NCI-H345 (cell line): ENCODE measurements at regions not wholly inside any gene's neighbourhood (a gene's known extent, or its start where the extent isn't known, plus 50 kb on each side); places are given as distances from the start of the nearest gene placed in this dataset.
"Not testable (repeated sequence)": the region's sequence is repeated elsewhere in the genome, so short reads cannot be mapped to it uniquely, and the experiment has no call there.

ENCODE experiments used
- DNase-seq: peaks from one replicate; lab custom pipeline; 2025; lab: John Stamatoyannopoulos, UW

DNA sequence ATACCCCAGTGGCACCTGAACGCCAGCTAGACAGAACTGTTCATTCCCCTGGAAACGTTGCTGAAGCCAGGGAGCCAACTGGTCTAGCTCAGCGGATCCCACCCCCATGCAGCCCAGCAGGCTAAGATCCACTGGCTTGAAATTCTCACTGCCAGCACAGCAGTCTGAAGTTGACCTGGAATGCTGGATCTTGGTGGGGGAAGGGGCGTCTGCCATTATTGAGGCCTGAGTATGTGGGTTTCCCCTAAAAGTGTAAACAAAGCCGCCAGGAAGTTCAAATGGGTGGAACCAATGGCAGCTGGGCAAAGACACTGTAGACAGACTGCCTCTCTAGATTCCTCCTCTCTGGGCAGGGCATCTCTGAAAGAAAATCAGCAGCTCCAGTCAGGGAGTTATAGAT is 213.0 kb downstream of the NKX6-1 start:
- no peak for DNase-seq

DNA sequence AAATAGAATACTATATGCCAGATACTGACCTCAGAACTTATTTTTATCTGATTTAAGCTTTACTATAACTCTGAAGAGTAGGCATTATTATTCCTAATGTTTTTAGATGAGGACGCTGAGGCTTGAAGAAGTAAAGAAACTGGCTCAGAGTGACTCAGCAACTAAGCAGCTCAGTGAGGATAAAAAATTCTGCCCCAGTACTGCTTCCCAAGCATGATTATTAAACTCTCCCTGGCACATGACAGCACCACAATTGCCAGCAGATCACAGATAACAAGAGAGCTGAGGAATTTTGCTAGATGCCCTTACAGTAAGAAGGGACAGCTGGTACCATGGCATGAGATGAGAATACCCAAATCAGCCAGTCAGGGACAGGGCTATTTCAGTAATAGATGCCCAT is 219.4 kb downstream of the NKX6-1 start:
- DNase-seq, result no peak

DNA sequence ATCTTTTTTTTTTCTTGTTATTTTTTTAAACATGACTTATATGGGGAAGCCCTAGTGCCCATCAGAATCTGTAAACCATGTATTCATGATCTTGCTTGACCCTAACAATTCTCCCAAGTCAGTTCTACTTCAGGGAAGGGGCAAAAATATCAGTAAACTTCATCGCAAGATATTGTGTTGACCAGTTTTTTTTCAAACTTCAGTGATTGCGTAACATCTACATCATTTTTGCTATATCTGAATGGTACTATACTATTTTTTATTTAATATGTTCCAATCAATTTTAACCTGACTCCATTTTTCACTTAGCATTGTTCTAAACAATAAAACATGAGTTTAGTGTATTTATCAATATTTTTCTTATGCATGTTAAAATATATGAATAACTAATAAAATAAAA is 221.2 kb downstream of the NKX6-1 start:
- DNase-seq, result no peak

DNA sequence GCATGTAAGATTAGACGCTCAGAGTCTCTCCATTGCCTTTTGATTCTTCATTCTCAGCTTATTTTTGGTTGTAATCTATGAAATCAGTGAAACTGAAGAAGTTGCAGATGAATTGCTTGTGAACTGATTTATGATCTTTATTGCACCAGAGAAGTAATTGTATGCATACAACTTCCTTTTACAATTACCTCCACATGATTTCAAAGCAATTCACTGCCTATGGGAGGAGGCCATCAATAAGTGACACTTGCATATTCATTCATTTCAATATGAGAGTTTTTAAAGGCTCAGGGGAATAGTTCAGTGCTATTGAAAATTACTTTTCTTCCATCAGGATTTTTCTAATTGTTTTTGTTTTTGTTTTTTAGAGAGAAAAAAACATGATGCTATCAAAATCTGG is 222.3 kb downstream of the NKX6-1 start:
- DNase-seq, result no peak

DNA sequence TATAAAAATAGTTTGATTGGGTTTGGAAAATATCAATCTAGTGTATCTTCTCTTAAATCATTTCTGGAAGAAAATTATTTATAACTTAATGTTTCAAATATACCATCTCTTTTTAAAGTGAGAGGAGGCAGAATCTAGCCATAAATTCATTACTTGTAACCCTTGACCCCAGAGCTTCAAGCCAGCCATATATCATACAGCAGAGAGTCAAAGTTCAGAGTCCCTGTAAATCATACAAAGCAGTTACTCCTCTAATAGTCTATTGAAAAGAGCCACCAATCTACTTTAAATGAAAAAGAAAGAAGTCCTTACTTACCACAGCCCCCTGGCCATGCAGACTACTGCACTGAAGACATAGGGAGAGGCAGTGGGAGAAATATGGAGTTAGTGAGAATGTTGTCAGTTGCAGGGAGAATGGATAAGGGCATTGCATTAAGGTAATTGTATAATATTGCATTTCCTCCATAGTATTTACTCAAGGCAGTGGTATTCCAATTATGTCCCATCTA is 229.5 kb downstream of the NKX6-1 start:
- DNase-seq, result no peak

DNA sequence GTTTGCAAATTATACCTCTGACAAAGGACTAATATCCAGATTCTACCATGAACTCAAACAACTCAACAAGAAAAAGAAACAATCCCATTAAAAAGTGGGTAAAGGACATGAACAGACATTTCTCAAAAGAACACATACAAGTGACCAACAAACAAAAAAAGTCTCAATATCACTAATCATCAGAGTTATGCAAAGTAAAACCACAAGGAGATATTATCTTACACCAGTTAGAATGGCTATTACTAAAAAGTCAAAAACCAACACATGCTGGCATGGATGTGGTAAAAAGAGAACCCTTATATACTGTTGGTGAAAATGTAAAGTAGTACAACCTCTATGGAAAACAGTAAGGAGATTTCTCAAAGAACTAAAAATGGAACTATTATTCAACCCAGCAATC is 234.4 kb downstream of the NKX6-1 start:
- no peak for DNase-seq

DNA sequence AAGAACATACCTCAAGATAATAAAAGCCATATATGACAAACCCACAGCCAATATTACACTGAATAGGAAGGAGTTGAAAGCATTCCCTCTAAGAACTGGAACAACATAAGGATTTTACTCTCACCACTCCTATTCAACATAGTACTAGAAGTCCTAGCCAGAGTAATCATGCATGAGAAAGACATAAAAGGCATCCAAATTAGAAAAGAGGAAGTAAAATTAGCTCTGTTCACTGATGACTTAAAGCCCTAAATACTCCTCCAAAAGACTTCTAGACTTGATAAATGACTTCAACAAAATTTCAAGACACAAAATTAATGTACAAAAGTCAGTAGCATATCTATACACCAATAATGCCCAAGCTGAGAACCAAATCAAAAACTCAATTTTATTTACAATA is 235.7 kb downstream of the NKX6-1 start:
- DNase-seq, result no peak

DNA sequence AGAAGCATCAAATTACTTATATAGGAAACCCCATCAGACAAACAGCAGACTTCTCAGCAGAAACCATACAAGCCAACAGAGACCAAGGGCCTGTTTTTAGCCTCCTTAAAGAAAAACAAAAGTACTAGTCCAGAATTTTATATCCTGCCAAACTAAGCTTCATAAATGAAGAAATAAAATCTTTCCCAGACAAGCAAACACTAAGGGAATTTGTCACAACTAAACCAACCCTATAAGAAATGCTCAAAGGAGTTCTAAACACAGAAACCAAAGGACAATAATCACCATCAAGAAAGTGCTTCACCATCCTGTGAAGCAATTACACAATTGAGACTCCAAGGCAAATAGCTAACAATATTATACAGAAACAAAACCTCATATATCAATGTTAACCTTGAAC is 238.6 kb downstream of the NKX6-1 start:
- no peak for DNase-seq

DNA sequence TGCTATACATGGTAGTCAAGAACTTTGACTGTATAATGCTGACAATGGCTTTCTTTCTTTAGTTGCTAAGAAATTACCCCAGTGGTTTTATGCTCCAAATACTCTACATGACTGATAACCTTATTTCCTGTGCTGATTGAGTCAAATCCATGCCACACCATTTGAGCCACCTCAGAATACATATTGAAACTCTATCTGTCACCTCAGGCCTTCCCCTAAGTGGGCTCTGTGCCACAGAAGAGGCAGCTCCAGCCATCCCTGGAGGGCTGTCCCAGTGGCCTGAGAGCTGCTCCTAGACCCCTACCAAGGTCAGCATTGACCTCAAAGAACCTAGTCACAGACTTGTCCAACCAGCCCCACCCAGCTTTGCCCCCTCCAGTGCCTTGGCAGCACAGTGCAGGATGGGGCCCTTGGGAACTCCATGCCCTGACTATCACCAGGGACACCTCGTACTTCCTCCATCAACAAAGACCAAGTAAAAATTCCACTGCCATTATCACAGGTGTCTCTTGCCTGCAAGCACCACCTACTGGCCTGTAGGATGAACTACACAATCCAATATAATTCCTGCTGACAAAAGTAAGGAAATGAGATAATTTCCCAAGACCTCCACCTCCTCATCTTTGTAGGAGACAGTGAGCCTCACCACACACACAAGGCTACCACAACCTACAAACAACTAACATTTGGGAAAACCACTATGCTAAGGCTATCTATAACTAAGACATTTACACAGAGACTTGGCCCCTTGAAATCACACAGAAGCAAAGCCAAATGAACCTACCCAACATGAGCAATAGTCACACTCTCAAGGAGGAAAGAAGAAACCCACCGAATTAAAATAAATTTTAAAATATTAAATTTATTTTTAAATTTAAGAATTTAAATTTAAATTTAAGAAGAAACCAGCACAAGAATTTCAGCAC is 239.9 kb downstream of the NKX6-1 start:
- no peak for DNase-seq

DNA sequence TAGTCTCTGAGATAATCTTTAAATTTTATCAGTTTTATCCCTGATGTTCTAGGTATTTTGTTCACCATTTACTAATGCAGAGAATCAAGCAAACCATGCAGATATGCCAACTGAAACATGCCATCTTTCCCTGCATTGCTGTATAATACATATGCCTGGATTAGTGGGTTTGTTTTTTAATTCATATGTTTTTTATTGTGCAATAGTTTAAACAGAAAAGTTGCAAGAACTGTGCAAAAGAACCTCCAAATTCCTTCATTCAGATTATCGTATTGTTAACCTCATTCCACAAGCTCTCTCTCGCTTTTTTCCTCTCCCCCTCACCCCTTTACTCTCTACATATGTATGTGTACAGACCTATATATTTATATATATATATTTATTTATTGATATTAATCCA is 244.6 kb downstream of the NKX6-1 start:
- no peak for DNase-seq

DNA sequence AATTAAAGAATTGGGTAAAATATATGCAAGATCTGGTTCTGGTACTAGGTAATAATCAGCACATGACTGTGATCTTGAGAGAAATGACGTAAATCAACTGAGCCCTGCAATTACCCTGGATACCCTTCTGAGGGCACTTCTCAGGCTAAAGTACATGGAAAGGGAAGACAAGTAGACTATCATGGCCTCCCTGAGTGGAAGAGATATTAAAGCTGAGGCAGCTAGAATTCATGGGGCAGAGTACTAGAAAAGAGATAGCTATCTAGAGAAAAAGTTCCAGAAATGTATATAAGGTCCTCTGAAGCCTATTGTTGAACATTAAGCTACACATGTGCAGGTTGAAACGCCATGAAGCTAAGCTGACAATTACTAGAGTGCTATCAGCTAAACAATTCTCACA is 249.6 kb downstream of the NKX6-1 start:
- DNase-seq, result no peak

DNA sequence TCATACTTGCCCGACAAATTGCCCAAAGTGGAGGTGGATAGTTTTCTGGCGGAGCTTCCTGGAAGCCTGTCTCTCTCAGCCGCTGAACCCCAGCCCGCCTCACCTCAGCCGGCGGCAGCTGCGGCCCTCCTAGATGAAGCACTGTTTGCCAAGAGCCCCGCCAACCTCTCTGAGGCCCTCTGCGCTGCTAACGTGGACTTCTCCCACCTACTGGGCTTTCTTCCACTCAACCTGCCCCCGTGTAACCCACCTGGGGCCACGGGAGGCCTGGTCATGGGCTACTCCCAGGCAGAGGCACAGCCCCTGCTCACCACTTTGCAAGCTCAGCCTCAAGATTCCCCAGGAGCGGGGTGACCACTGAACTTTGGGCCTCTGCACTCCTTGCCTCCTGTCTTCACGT is 254.1 kb downstream of the NKX6-1 start:
- not testable (repeated sequence) for DNase-seq

DNA sequence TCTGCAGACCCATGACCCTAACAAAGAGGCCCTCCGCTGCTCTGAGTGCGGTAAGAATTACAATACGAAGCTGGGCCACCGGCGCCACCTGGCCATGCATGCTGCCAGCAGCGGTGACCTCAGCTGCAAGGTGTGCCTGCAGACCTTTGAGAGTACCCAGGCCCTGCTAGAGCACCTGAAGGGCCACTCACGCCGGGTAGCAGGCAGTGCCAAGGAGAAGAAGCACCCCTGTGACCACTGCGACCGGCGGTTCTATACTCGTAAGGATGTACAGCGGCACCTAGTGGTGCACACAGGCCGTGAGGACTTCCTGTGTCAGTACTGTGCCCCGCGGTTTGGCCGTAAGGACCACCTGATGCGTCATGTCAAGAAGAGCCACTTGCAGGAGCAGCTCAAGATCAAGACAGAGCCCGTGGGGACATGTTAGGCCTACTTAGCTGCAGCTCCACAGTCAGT is 254.7 kb downstream of the NKX6-1 start:
- not testable (repeated sequence) for DNase-seq

DNA sequence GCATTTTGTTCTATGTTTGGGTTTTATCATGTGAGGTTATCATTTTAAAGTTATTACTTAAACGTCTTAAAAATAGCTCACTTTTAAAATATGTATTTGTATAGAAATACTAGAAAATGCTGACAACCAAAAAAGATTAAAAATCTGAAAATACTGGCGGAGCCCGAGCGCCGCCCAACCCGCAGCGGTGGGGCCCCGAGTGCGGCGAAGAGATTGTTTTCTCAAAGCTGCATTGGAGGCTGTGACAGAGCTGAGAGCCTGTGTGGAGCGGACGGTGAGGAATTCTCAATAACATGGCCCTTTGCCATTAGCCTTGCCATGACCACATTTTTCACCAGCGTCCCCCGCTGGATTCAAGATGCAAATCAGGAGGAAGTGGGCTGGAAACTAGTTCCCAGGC is 255.4 kb downstream of the NKX6-1 start:
- no peak for DNase-seq

DNA sequence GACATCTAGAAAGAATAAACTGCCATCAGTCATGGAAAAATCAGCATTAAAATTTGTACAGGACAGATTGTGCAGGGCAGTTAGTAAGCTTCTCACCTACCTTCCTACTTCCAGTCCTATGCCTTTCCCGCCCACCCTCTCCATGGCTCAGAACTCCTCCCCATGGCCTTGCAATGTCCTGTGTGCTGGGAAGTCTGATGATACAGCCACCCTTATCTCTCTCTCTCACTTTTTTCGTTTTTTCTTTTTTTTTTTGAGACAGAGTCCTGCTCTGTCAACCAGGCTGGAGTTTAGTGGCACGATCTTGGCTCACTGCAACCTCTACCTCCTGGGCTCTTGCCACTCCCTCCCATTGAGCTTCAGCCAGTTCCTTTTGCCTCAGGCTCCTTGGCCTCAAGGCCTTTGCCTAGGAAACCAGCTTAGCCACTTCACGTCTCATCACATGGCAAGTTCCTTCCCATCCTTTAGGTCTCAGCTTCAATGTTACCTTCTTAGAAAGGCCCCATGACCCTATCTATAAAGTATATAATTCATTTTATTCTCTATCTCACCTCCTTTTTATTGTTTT is 259.7 kb downstream of the NKX6-1 start:
- no peak for DNase-seq

DNA sequence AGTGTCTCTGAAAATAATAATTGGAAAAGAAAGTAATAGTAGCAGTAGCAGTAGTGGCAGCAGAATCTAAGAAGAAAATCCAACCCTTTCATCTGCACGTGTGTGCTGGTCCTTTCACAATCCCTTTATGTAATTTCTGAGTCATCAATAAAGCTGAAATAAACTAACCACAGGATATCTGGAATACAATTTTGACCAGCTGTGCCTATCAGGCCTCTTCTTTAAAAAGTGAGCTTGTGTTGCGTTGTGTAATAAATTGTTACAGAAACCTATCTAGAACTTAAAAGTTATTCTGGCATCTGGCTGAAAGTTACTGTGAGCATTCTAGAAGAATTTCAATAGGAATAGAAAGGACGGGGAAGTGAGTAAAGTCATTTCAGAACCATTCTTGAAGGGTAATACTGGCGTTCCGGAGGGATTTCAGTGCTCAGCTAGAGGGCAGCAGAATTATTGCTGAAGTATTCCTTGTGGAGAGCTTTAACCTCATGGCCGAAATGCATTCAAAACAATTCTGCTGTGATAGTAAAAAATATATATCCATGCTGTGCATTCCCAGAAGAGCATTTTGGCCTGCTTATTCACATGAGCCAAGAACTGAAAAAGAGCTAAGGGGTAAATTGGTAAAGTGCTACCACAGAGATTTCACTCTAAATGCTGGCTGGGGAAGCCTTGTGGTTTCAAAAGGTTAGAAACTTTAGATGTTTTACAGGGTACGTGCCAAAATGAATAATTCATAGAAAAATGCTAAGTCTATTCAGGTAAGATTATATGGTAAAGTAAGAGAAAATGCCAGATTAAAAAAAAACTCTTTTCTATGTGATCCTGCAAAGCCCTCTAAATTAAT is 260.6 kb downstream of the NKX6-1 start:
- no peak for DNase-seq

DNA sequence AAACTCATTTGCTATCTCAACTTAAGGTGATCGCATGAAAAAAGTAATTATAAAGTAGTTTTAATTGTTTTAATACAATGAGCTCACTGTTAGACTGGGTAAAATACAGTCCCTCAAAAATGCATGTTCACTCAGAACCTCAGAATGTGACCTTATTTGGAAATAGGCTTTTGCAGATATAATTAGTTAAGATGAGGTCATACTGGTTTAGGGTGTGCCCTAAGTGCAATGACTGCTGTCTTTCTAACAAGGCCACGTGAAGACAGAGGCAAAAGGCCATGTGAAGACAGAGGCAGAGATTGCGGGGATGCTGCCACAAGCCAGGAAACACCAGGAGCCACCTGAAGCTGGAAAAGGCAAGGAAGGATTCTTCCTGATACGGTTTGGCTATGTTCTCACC is 262.1 kb downstream of the NKX6-1 start:
- no peak for DNase-seq

DNA sequence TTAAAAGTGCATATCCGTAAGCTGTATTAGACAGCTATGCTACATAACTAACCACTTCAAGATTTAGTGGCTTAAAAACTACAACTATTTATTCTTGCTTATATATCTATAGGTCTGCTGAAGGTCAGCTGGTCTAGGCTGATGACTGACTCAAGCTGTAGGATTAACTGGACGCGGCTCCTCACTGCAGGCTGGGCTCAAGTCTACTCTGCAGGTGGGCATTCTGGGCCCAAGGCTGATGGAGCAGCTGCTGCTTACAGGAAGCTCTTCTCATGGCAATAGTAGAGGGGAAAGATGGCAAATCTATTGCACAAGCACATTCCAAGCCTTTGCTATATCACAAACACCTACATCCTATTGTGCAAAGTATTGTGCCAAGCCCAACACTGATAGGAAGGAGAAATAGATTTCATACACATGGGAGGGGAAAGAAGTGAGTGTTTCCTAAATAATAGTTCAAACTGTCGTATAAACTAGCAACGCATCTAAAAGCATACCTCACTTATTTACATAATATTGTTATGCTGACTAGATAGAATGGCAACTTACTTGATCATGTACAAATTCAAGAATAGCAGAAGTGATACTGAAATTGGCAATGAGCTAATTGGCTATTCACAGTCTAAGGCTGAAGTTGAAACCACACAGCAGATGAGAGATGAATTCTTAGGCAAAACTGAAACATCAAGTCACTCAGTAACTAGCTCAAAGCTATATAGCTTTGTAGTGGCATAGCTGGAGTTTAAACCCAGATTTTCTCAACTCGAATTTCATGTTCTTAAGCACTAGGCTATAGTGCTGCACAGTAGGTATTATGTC is 263.8 kb downstream of the NKX6-1 start:
- no peak for DNase-seq

DNA sequence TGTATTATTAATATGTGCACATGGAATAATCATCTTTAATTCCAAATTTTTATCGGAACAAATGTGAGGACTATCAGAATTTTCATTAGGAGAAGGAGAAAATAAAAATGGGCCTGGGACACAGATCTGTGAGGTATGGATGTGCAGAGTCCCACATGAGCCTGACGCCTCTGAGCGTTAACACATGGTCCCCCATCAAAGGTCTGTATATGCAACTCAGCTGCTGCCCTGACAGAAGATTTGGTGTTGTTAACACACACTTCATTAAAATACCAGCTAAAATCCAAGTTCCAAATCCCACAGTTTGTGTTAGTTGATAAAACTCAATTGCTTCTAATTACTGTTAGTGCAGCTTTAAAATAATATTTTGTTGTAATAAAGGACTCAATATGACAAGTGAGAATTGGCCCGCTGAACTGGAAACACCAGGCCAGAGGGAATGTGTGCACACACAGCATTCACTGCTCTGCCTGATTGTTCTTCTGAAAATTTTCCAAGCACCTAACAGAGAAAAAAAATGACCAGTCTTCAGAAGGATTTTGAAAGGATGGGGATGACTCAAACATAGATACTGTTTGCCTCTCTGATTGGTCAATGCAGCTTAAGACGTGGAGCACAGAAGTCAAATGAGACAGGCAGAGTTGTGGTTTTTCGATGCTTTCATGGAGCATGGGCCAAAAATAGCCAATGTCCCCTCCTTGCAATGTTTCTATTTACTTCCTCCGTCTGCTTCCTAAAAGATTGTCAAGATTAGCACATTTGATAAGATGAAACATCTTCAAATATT is 266.6 kb downstream of the NKX6-1 start:
- DNase-seq, result no peak

DNA sequence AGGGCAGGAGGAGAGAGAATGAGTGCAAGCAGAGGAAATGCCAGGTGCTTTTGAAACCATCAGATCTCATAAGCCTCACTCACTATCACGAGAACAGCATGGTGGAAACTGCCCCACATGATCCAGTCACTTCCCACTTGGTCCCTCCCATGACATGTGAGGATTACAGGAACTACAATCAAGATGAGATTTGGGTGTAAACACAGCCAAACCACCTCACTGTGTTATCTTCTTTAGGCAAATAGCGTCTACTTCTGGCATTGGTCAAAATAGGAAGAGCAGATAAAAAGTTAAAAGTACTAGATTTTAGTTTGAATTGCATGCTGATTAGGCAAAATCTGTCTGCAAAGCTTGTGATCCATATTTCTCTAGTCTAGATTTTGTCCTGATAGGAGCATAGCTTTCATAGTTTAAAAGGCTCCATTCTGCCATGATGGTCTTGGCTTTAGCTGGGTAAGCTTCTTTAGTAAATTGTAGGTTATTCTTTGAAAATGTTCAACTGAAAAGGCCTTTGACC is 267.5 kb downstream of the NKX6-1 start:
- no peak for DNase-seq

DNA sequence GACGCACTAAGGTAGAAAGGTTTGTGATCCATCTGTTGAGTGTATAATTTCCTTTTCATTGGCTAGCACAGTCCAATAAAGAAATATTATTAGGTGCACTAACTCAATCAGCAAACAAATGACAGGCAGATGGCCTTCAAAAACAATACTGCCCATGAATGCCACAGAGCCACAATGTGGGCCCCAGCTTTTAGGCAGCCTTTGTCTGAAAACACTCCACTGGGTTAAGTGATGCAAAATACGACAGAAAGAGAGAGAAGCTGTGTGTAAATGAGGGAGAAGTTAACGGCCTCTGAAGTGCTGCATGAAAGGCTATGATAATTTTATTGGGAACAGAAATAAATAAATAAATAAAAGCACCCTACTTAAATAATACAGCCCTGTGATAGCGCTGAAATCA is 274.6 kb downstream of the NKX6-1 start:
- DNase-seq, result no peak
